T-helper 2 cell (primary cell): ENCODE measurements at regions not wholly inside any gene's neighbourhood (a gene's known extent, or its start where the extent isn't known, plus 50 kb on each side); places are given as distances from the start of the nearest gene placed in this dataset.
"Not testable (repeated sequence)": the region's sequence is repeated elsewhere in the genome, so short reads cannot be mapped to it uniquely, and the experiment has no call there.

Source experiments
- DNase-seq, 5 experiments: peaks; one replicate each; pipeline versions ENCODE4 v3.0.0 to v3.0.0-alpha.2; 2012 to 2022

DNA sequence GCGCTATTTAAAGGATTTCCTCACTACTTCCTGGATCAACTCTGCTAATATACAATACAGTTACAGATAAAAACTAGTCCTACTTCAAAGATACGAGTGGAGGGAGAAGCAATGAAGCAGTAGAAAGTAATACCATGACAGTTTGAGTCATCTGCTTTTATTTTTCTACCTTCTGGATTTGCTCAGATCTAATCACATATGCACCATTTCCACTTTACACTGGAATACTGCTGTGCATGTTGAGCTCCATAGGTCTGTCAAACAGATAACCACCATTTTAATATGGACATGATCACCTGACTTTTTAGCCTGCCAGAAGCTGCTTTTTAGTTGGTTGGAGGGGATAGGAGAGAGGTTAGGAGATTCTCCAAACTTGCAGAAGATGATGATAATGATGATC, 92.5 kb downstream of the MMUT start:
- DNase-seq: no peak

DNA sequence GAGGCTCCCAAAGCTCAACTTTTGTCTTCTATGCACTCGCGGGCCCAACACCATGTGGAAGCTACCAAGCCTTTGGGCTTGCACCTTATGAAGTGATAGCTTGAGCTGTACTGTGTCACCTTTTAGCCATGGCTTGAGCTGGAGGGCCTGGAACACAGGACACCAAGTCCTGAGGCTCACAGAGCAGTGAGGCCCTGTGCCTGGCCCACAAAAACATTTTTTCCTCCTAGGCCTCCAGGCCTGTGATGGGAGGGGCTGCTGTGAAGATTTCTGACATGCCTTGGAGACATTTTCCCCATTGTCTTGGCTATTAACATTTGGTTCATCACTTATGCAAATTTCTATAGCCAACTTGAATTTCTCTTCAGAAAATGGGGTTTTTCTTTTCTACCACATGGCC, 96.5 kb downstream of the MMUT start:
- DNase-seq: no peak

DNA sequence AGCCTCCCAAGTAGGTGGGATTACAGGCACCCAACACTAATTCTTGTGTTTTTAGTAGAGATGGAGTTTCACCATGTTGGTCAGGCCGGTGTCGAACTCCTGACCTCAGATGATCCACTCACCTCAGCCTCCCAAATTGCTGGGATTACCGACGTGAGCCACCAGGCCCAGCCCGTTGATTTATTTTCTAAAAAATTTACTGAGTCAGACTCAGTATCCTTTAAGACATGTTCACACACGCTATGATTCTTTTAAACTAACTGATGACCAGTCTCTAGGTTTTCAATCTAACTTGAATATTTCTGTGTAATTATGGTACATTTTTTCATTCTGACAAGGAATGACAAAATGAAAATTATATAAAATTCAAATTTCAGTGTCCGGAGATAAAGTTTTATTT, 114.5 kb downstream of the MMUT start:
- DNase-seq: no peak

DNA sequence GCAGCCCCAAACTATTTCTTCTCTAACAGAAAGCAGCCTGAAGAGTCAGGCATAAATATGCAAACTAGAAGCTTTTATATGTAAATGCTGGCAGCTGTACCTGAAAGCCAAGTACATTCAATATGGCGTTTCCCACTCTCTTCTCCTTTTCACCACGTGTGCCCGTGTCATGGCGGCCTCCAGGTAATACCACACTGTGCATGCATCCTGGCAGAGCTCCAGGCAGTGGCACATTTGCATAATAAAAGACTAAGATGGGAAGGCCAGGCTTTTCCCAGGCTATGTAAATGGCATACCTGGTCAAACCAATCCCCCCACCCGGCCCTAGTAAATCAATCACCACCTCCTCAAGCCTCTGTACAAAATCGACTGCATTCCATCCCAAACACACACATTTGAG, 120.6 kb downstream of the MMUT start:
- DNase-seq: no peak

DNA sequence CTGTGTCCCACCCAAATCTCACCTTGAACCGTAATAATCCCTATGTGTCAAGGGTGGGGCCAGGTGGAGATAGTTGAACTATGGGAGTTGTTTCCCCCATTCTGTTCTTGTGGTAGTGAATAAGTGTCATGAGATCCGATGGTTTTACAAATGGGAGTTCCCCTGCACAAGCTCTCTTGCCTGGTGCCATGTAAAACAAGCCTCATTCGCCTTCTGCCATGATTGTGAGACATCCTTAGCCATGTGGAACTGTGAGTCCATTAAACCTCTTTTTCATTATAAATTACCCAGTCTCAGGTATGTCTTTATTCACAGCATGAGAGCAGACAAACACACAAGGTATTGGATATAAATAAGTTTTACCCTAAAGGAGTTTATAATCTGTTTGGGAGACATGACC, 121.2 kb downstream of the MMUT start:
- DNase-seq: no peak

GRCh38 chr6:49339096-49339495, 124.0 kb downstream of the MMUT start:
- no peak for DNase-seq

DNA sequence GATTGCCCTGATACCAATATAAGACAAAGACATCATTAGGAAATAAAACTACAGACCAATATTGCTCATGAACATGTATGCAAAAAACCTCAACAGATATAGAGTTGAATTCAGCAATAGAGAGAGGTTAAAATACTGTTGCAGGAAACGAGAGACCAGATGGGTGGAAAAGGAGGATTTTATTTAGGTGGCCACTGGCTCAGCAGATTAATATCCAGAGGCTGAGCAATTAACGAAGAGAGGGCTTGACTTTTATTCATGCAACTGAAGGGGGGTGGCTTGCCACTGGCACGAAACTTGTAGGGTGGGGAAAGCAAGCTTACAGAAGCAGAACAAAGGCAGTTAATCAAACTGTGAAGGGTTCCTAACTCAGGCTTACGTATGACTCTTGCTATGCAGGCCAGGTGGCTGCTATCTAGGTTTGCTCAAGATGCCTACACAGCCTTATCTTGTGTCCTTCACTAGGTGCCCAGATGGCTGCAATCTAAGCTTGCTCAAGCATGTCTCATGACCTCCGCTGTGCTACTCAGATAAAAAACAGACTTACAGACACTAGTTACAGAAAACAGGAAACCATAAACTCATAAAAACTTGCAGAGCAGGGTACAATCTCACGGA, 126.4 kb downstream of the MMUT start:
- DNase-seq: no peak

- no peak for DNase-seq
Observed at GRCh38 chr6:49333345-49334125, 129.5 kb downstream of the MMUT start.

DNA sequence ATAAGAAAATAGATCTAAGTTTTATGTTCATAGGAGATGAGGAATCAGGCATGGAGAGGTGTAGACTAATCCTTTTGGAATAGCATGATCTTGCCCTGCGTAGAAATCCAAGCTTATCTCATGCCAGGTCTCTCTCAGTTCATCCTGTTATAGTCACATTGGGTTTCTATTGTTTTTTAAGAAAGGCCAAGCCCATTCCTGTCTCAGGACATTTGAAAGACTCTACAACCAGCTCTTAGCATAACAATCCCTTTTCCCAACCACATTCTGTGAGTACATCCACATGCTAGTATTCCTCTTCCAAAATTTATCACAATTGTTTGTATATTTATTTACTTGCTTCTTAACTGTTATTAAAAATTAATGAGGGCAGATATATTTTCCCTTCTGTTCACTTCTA, 130.3 kb downstream of the MMUT start:
- DNase-seq: no peak

- no peak for DNase-seq
Observed at GRCh38 chr6:49329186-49329585, 133.9 kb downstream of the MMUT start.

- DNase-seq: no peak
Observed at GRCh38 chr6:49328051-49328744, 134.9 kb downstream of the MMUT start.

GRCh38 chr6:49327571-49327970, 135.5 kb downstream of the MMUT start:
- DNase-seq: no peak

DNA sequence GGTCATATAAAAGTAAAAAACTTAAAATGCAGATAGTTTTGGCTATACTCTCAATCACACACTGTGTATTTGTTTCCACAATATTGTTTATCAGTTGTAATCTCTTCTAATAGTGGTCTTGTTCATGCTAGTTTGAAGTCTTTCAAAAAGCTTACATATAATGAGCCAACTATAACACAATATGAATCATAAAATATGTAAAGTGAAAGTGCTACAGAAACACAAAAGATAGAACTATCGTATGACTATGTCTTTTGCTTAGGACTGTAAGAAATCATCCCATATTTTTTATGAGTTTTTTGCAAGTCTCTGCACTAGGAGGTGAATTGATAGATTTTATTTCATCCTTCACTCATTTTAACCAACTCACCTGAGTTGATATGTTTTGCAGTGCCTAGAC, 136.0 kb downstream of the MMUT start:
- peak in 1 of 5 experiments; percentile 3 for DNase-seq

- DNase-seq: no peak
Observed at GRCh38 chr6:49326347-49326746, 136.7 kb downstream of the MMUT start.

- DNase-seq: no peak
Observed at GRCh38 chr6:49325891-49326290, 137.2 kb downstream of the MMUT start.

DNA sequence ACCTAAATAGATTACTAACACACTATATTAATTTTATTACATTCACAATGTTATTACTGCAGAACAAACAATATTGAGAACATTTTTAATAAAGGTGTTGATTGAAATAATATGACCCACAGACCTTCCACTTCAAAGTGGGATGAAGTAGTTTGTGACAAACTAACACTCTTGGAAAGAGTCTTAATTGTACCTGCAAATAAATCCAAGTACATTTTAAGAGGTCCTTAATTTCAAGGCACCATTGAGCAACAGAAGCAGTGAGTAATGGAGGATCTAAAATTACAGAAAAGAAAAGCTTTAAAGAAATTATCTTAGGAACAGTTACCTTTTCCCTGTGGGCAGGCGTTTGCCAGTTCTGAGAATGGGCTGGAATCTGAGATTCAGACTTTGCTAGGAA, 140.2 kb downstream of the MMUT start:
- DNase-seq: no peak

DNA sequence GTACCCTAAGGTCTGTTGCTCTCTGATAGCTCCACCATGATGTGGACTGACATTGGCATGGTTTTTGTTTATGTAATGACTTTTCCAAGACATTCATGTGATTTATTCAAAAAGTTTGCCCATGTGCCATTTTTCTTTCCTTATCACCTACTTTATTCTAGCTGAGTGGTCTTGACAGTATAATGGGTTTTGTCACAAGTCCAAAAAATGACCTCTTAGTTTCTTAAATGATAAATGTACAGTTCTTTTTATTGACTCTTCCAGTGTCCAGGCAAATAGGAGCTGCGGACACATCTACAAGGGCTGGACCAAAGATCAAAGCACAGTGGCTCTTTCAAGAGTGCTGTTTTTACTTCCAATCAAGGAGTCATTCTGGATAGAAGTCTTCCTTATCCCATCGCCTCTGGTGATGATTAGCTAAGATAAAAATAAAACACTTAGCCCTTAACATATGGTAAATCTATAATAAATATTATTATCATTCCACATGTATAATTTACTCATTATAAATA, 141.4 kb downstream of the MMUT start:
- no peak for DNase-seq

DNA sequence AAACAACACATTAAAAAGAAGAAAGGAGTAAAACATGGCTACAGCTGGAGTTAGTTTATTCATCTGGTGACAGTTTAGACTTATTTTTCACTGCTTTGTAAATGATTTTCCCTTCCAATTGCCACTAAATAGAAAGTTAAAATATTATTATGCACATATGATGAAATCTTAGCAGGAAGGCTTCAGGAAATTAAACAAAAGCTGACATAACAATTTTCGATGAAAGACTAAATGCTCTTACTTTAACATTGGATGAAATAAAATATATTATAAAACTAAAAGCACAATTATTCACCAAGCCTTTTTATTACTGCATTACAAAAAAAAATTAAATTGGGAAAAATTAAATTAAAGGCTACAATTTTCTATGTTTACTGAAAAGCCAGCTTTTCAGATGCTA, 158.0 kb downstream of the MMUT start:
- DNase-seq: no peak

GRCh38 chr6:49304393-49304792, 158.7 kb downstream of the MMUT start:
- DNase-seq: not testable (repeated sequence)

GRCh38 chr6:49300911-49301310, 162.1 kb downstream of the MMUT start:
- no peak for DNase-seq

- no peak for DNase-seq
Observed at GRCh38 chr6:49300443-49300842, 162.6 kb downstream of the MMUT start.

DNA sequence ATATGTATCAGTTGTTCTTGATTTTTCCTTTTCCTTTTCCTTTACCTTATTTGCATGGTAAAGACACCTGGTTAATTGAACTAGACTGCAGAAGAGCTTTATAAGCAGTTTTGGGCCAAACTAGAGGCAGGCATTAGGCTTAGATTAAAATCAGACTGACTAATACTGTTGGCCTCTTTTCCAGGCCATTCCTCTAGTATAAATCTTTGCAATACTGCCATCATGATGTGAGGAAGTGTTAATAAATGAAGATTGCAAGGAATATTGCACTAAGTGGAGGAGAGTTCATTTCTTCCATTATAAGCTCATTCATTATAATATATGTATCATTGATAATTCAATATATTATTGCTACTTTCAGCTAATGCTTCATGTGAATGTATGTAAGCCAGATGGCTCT, 163.8 kb downstream of the MMUT start:
- no peak for DNase-seq

DNA sequence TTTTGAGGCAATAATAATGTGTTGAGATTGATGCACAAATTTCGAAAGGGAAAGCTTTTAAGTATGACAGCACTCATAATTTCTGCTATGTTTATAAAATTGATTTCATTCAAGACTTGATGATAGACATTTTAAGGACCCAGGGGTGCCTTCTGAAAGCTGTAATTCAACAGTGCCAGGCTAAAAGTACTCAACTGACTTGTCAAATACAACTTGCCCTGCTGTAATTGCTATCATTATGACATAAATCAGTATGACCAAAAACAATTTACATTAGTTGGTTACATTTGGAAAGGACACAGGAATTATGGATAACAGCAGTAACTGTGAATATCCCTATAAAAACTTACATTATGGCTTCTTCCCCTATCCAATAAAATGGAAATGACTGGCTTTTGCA, 178.9 kb downstream of the MMUT start:
- DNase-seq: no peak
